Astrocyte of the cerebellum (primary cell): ENCODE measurements at regions not wholly inside any gene's neighbourhood (a gene's known extent, or its start where the extent isn't known, plus 50 kb on each side); places are given as distances from the start of the nearest gene placed in this dataset.

Experiments used
- DNase-seq: peaks from one replicate; pipeline ENCODE4 v3.0.0-alpha.2; 2011; ENCODE audit warnings: low read depth
- H3K4me3 ChIP-seq: 2 replicates; pipeline ENCODE4 v1.5.1; 2011; ENCODE audit warnings: mild to moderate bottlenecking, low read depth, low read length, moderate library complexity
- in situ Hi-C: cut with HindIII; loops from 2 replicates; pipeline ENCODE4 v1.10.0; 2017; ENCODE audit warnings: low sequenced_read_pairs
- TF ChIP-seq, protein P1 (sequence below): IDR thresholded peaks from 2 replicates; pipeline ENCODE4 v1.5.1; 2012; ENCODE audit warnings: low read length, low read depth, moderate library complexity, mild to moderate bottlenecking; ENCODE audit errors: missing control alignments

DNA sequence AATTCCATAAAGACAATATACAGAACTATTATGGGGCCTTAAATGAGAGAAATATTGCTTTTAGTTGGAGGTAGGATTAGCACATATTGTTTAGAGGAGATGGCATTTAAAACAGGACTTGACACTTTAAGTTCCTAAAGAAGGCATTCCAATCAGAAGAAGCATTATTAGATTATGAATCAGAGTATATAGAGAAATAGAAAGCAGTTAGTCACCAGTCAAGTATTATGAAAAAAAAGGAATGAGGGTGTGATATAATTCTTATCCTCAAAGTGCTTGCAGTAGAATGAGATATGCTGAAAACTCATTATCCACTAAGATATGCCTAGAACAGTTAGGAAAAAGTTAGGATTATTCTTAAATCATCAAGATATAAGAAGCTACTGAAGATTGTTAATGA is 456.2 kb downstream of the ZNF385D start:
- TF ChIP-seq, protein P1, sequence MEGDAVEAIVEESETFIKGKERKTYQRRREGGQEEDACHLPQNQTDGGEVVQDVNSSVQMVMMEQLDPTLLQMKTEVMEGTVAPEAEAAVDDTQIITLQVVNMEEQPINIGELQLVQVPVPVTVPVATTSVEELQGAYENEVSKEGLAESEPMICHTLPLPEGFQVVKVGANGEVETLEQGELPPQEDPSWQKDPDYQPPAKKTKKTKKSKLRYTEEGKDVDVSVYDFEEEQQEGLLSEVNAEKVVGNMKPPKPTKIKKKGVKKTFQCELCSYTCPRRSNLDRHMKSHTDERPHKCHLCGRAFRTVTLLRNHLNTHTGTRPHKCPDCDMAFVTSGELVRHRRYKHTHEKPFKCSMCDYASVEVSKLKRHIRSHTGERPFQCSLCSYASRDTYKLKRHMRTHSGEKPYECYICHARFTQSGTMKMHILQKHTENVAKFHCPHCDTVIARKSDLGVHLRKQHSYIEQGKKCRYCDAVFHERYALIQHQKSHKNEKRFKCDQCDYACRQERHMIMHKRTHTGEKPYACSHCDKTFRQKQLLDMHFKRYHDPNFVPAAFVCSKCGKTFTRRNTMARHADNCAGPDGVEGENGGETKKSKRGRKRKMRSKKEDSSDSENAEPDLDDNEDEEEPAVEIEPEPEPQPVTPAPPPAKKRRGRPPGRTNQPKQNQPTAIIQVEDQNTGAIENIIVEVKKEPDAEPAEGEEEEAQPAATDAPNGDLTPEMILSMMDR, result no peak
- H3K4me3 ChIP-seq, result no peak overlapping the region
- in situ Hi-C loops, result no loop called here
- DNase-seq, result no peak

DNA sequence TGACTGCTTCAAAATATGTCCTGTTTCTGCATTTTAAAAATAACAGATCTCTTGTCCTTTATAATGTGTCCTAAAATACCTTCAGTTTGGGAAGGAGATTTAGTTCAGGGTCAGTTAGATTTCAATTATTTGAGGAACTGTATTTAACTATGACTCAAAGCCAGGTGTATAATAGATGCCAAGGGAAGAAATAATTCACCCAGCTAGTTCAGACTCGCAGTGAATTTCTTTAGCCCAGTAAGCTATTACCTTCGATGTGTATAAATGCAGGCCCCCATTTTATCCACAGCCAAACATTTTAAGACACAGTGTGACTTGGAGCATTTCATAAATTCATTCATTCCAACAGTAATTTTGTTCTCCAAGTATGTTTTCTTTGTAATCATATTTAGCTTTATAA is 458.0 kb downstream of the ZNF385D start:
- TF ChIP-seq, protein P1, result no peak

DNA sequence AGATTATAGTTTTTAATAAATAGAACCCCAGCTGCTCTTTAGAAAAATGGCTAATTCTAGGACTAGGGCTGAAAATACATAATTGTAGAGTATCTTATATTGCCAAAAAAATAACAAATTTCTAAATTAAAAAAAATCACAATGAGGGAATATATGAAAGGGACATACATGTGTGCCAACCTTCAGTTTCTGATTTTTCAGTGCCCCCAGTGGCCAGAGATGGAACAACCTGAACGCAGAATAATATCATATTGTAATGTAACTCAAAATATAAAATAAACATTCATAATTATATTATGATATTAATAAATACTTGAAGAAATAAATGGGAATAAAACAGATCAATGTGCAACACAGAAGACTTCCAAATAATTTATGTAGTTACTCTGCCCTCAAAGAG is 460.5 kb downstream of the ZNF385D start:
- TF ChIP-seq, protein P1, result peak; percentile 58
- DNase-seq, result no peak
- no peak overlapping the region for H3K4me3 ChIP-seq
- in situ Hi-C loops, result no loop called here

More for the DNA sequence above, 458.0 kb downstream of the ZNF385D start:
- DNase-seq, result no peak
- no peak overlapping the region for H3K4me3 ChIP-seq
- in situ Hi-C loops, result no loop called here

DNA sequence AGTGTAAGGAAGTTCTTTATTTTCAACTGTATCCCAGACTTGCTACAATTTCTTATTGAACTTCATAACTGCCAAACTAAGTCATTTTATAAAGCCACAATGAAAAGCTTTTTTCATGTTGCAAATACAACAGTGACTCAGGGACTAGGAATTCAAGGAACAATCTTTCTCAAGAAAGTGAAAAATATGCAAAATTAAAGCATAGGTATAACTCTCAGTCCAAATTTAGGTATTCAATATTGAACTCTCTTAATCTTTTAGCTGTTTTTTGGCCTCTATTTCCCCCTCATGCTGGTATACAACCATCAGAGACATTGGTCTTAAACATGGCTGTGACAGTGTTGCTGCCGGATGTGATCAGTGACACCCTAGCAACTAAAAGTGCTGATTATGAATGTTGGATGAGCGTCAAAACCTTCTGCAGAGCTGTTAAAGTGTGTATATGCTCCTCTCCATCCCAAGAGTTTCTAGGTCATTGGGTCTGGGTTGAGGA is 476.9 kb downstream of the ZNF385D start:
- peak; percentile 28 for DNase-seq
- in situ Hi-C loops, result no loop called here
- TF ChIP-seq, protein P1, result no peak
- H3K4me3 ChIP-seq, result no peak overlapping the region

DNA sequence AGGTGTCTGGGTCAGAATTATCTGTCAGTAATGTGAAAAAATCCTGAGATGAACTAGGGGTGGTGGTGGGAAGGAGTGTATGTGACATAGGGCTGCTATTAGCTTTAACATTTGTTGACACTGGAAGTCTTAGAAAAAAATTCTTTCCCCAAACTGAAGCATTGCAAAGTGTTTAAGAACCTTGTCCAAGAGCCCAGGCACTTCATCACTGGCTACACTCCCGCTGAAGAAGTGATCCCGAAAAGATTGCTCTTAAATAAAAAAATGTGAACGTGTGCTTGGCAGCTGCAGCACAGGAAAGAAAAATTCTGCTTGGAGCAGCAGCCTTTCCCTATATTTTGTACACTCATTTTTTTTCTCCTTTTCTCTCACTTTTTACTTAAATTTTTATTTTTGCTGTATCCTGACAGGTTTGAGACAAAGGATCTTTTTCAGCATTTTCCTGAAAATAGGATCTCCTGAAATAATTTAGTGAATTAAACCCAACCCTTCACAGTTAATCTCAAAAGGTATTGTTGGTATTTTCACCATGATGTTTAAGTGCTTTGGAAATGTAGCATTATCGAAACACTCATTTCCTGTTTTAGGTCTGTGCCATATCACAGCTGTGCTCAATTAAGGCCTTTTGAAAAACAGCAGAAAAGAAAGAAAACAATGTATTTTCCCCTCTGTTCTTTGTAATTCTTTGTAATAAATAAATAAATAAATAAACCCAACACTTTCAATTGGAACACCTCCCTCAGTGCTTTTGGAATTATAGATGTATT is 477.6 kb downstream of the ZNF385D start:
- in situ Hi-C loops, result no loop called here
- DNase-seq, result peak; percentile 27
- H3K4me3 ChIP-seq, result no peak overlapping the region
- TF ChIP-seq, protein P1, result no peak

DNA sequence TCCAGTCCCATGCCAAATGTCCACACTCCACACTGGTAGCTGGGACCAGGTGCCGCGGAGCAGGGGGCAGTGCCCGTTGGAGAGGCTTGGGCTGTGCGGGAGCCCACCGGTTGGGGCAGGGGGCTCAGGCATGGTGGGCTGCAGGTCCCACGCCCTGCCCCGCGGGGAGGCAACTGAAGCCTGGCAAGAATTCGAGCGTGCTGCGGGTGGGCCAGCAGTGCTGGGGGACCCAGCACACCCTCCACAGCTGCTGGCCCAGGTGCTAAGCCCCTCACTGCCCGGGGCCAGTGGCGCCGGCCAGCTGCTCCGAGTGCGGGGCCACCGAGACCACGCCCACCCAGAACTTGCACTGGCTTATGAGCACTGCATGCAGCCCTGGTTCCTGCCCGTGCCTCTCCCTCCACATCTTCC is 479.4 kb downstream of the ZNF385D start:
- TF ChIP-seq, protein P1, result no peak
- no peak for DNase-seq
- in situ Hi-C loops, result no loop called here
- H3K4me3 ChIP-seq, result no peak overlapping the region
